Dendritic cell treated with granulocyte-macrophage colony-stimulating factor and Interleukin-4, amounts not matched to agents 40 ng/mL and 50 ng/mL, for 4 days (primary cell): ENCODE measurements at regions not wholly inside any gene's neighbourhood (a gene's known extent, or its start where the extent isn't known, plus 50 kb on each side); places are given as distances from the start of the nearest gene placed in this dataset.
A peak's percentile ranks its signal among the peaks of the same experiment; 100 is the strongest.
"Not testable (repeated sequence)": the region's sequence is repeated elsewhere in the genome, so short reads cannot be mapped to it uniquely, and the experiment has no call there.

Source experiments
- H3K27ac Mint-ChIP-seq: one replicate; pipeline ENCODE4 v1.8.0; 2022; ENCODE audit warnings: mild to moderate bottlenecking, mixed read lengths
- H3K27me3 Mint-ChIP-seq: one replicate; pipeline ENCODE4 v1.8.0; 2022; ENCODE audit warnings: mild to moderate bottlenecking, mixed read lengths
- H3K36me3 Mint-ChIP-seq: one replicate; pipeline ENCODE4 v1.8.0; 2022; ENCODE audit warnings: low read depth, mixed read lengths
- H3K4me1 Mint-ChIP-seq: one replicate; pipeline ENCODE4 v1.8.0; 2022; ENCODE audit warnings: low read depth, mixed read lengths
- H3K4me3 Mint-ChIP-seq: one replicate; pipeline ENCODE4 v1.8.0; 2022; ENCODE audit warnings: mild to moderate bottlenecking, moderate library complexity, mixed read lengths
- H3K9me3 Mint-ChIP-seq: one replicate; pipeline ENCODE4 v1.8.0; 2022; ENCODE audit warnings: mixed read lengths
- intact Hi-C: fragments of 100-400 bp; cut with micrococcal nuclease; formaldehyde crosslinking; loops from one replicate; pipeline ENCODE4 v1.15.0; 2022

- intact Hi-C loops = no loop called here
- peak overlapping the region; percentile 37 for H3K27ac Mint-ChIP-seq
- H3K36me3 Mint-ChIP-seq = no peaks in the 10 kb centered on the region
- no peaks in the 10 kb centered on the region for H3K27me3 Mint-ChIP-seq
- no peak overlapping the region for H3K4me3 Mint-ChIP-seq
- H3K9me3 Mint-ChIP-seq = no peaks in the 10 kb centered on the region
- H3K4me1 Mint-ChIP-seq = peaks cover 72% of the 10 kb centered on the region
These were observed 140.5 kb upstream of the TBL1XR1 start for GRCh38 chr3:177337541-177338331.

GRCh38 chr3:177338697-177339219, 141.5 kb upstream of the TBL1XR1 start:
- no peak overlapping the region for H3K4me3 Mint-ChIP-seq

GRCh38 chr3:177339220-177339703, 142.0 kb upstream of the TBL1XR1 start:
- H3K27ac Mint-ChIP-seq = peak overlapping the region; percentile 84
- H3K36me3 Mint-ChIP-seq, intact Hi-C loops, H3K27me3 Mint-ChIP-seq, H3K9me3 Mint-ChIP-seq: not testable (repeated sequence)
- peak overlapping the region; percentile 35 for H3K4me3 Mint-ChIP-seq
- H3K4me1 Mint-ChIP-seq = peaks cover 60% of the 10 kb centered on the region

More at GRCh38 chr3:177338697-177339219, 141.5 kb upstream of the TBL1XR1 start:
- peak overlapping the region; percentile 84 for H3K27ac Mint-ChIP-seq
- no peaks in the 10 kb centered on the region for H3K27me3 Mint-ChIP-seq
- no peaks in the 10 kb centered on the region for H3K9me3 Mint-ChIP-seq
- no peaks in the 10 kb centered on the region for H3K36me3 Mint-ChIP-seq
- H3K4me1 Mint-ChIP-seq = peaks cover 64% of the 10 kb centered on the region
- intact Hi-C loops = no loop called here

GRCh38 chr3:177340243-177340830, 143.1 kb upstream of the TBL1XR1 start:
- Mint-ChIP-seq H3K4me1 (peaks cover 60% of the 10 kb centered on the region), H3K27ac (no peak overlapping the region), H3K27me3 (no peaks in the 10 kb centered on the region), H3K9me3 (no peaks in the 10 kb centered on the region), H3K36me3 (no peaks in the 10 kb centered on the region), H3K4me3 (no peak overlapping the region)
- intact Hi-C loops = no loop called here

GRCh38 chr3:177341736-177342419, 144.6 kb upstream of the TBL1XR1 start:
- H3K4me3 Mint-ChIP-seq = no peak overlapping the region
- no peaks in the 10 kb centered on the region for H3K36me3 Mint-ChIP-seq
- H3K27me3 Mint-ChIP-seq = no peaks in the 10 kb centered on the region
- H3K9me3 Mint-ChIP-seq = no peaks in the 10 kb centered on the region
- intact Hi-C loops = no loop called here
- peak overlapping the region; percentile 41 for H3K27ac Mint-ChIP-seq
- H3K4me1 Mint-ChIP-seq = peaks cover 53% of the 10 kb centered on the region

- peaks cover 47% of the 10 kb centered on the region for H3K4me1 Mint-ChIP-seq
- intact Hi-C loops = no loop called here
- no peak overlapping the region for H3K4me3 Mint-ChIP-seq
- no peaks in the 10 kb centered on the region for H3K27me3 Mint-ChIP-seq
- H3K9me3 Mint-ChIP-seq = no peaks in the 10 kb centered on the region
- no peaks in the 10 kb centered on the region for H3K36me3 Mint-ChIP-seq
- no peak overlapping the region for H3K27ac Mint-ChIP-seq
These were observed 145.9 kb upstream of the TBL1XR1 start for GRCh38 chr3:177343122-177343625.

- peak overlapping the region; percentile 92 for H3K27ac Mint-ChIP-seq
- H3K4me3 Mint-ChIP-seq = peak overlapping the region; percentile 13
- no peaks in the 10 kb centered on the region for H3K27me3 Mint-ChIP-seq
- intact Hi-C loops = loop anchor here (1.0 kb wide), 1 partner anchor 13 kb away; no protein-coding TSS in a partner anchor
- H3K9me3 Mint-ChIP-seq = no peaks in the 10 kb centered on the region
- H3K36me3 Mint-ChIP-seq = no peaks in the 10 kb centered on the region
- H3K4me1 Mint-ChIP-seq = peaks cover 45% of the 10 kb centered on the region
These were observed 148.0 kb upstream of the TBL1XR1 start for GRCh38 chr3:177345049-177345972.

GRCh38 chr3:177345973-177346503, 148.8 kb upstream of the TBL1XR1 start:
- intact Hi-C loops = loop anchor here (1.0 kb wide), 1 partner anchor 12 kb away; no protein-coding TSS in a partner anchor
- Mint-ChIP-seq H3K27me3 (no peaks in the 10 kb centered on the region), H3K4me3 (no peak overlapping the region), H3K9me3 (no peaks in the 10 kb centered on the region), H3K36me3 (no peaks in the 10 kb centered on the region), H3K27ac (peak overlapping the region; percentile 92), H3K4me1 (peaks cover 45% of the 10 kb centered on the region)

GRCh38 chr3:177346878-177347277, 149.6 kb upstream of the TBL1XR1 start:
- Mint-ChIP-seq H3K27ac (no peak overlapping the region), H3K4me1 (peaks cover 44% of the 10 kb centered on the region), H3K4me3 (no peak overlapping the region), H3K27me3 (no peaks in the 10 kb centered on the region), H3K9me3 (no peaks in the 10 kb centered on the region), H3K36me3 (no peaks in the 10 kb centered on the region)
- intact Hi-C loops = no loop called here

- peak overlapping the region; percentile 57 for H3K27ac Mint-ChIP-seq
- H3K27me3 Mint-ChIP-seq = no peaks in the 10 kb centered on the region
- H3K9me3 Mint-ChIP-seq = no peaks in the 10 kb centered on the region
- peaks cover 39% of the 10 kb centered on the region for H3K4me1 Mint-ChIP-seq
- H3K36me3 Mint-ChIP-seq = no peaks in the 10 kb centered on the region
- intact Hi-C loops = no loop called here
- H3K4me3 Mint-ChIP-seq = no peak overlapping the region
These were observed 150.3 kb upstream of the TBL1XR1 start for GRCh38 chr3:177347611-177348010.

- H3K4me1 Mint-ChIP-seq = peaks cover 52% of the 10 kb centered on the region
- intact Hi-C loops = no loop called here
- peak overlapping the region; percentile 56 for H3K27ac Mint-ChIP-seq
- H3K27me3 Mint-ChIP-seq = no peaks in the 10 kb centered on the region
- no peaks in the 10 kb centered on the region for H3K9me3 Mint-ChIP-seq
- H3K36me3 Mint-ChIP-seq = no peaks in the 10 kb centered on the region
- H3K4me3 Mint-ChIP-seq = no peak overlapping the region
These were observed 151.7 kb upstream of the TBL1XR1 start for GRCh38 chr3:177348974-177349373.

- Mint-ChIP-seq H3K4me3 (no peak overlapping the region), H3K36me3 (no peaks in the 10 kb centered on the region), H3K27ac (peak overlapping the region; percentile 56), H3K9me3 (no peaks in the 10 kb centered on the region), H3K4me1 (peaks cover 51% of the 10 kb centered on the region), H3K27me3 (no peaks in the 10 kb centered on the region)
- intact Hi-C loops = no loop called here
These were observed 152.1 kb upstream of the TBL1XR1 start for GRCh38 chr3:177349384-177349783.

GRCh38 chr3:177350121-177350520, 152.8 kb upstream of the TBL1XR1 start:
- no peaks in the 10 kb centered on the region for H3K36me3 Mint-ChIP-seq
- H3K27me3 Mint-ChIP-seq = no peaks in the 10 kb centered on the region
- peaks cover 43% of the 10 kb centered on the region for H3K4me1 Mint-ChIP-seq

More at GRCh38 chr3:177350121-177350520, 152.8 kb upstream of the TBL1XR1 start:
- intact Hi-C loops = loop anchor here (10.0 kb wide), 1 partner anchor 65 kb away; no protein-coding TSS in a partner anchor
- H3K9me3 Mint-ChIP-seq = no peaks in the 10 kb centered on the region
- H3K4me3 Mint-ChIP-seq = no peak overlapping the region
- no peak overlapping the region for H3K27ac Mint-ChIP-seq
